ENCODE measurements at regions not wholly inside any gene's neighbourhood (a gene's known extent, or its start where the extent isn't known, plus 50 kb on each side); places are given as distances from the start of the nearest gene placed in this dataset.
"Not testable (repeated sequence)": the region's sequence is repeated elsewhere in the genome, so short reads cannot be mapped to it uniquely, and the experiment has no call there.

GRCh38 chr10:9390516-9390915, 1336.0 kb downstream of the GATA3 start:
- no peak overlapping the region for H2AFZ ChIP-seq (ENCODE audit: low read length)
- H3K9me2 ChIP-seq (replicated peaks; ENCODE audit: insufficient read depth, low read length), result no peaks in the 10 kb centered on the region
- no peaks in the 10 kb centered on the region for H3K27me3 ChIP-seq (ENCODE audit: low read length)
- no peaks in the 10 kb centered on the region for H3K9me3 ChIP-seq (ENCODE audit: low read length)
- H3K4me1 ChIP-seq (ENCODE audit: low read length), result no peaks in the 10 kb centered on the region
- no peaks in the 10 kb centered on the region for H3K79me2 ChIP-seq (ENCODE audit: low read length)
- no peak for DNase-seq
- no peak overlapping the region for H3K4me3 ChIP-seq (ENCODE audit: low read length)
- no peaks in the 10 kb centered on the region for H3K36me3 ChIP-seq (ENCODE audit: insufficient read depth, low read length)
- no peak overlapping the region for H3K4me2 ChIP-seq (ENCODE audit: low read depth, low read length, poor library complexity, severe bottlenecking)
- H4K20me1 ChIP-seq (ENCODE audit: insufficient read depth, low read depth, low read length), result no peaks in the 10 kb centered on the region
- no peak overlapping the region for H3K9ac ChIP-seq (ENCODE audit: low read length)
- no peak overlapping the region for H3K27ac ChIP-seq (ENCODE audit: low read length)

- Histone ChIP-seq H2AFZ (ENCODE audit: low read length) (no peak overlapping the region), H3K9me2 (replicated peaks; ENCODE audit: insufficient read depth, low read length) (no peaks in the 10 kb centered on the region), H3K4me2 (ENCODE audit: low read depth, low read length, poor library complexity, severe bottlenecking) (no peak overlapping the region), H3K27ac (ENCODE audit: low read length) (no peak overlapping the region), H3K9me3 (ENCODE audit: low read length) (no peaks in the 10 kb centered on the region), H3K36me3 (ENCODE audit: insufficient read depth, low read length) (no peaks in the 10 kb centered on the region), H3K79me2 (ENCODE audit: low read length) (no peaks in the 10 kb centered on the region), H3K27me3 (ENCODE audit: low read length) (no peaks in the 10 kb centered on the region), H3K4me3 (ENCODE audit: low read length) (no peak overlapping the region), H3K4me1 (ENCODE audit: low read length) (no peaks in the 10 kb centered on the region), H3K9ac (ENCODE audit: low read length) (no peak overlapping the region), H4K20me1 (ENCODE audit: insufficient read depth, low read depth, low read length) (no peaks in the 10 kb centered on the region)
- no peak for DNase-seq
Observed at GRCh38 chr10:9399275-9399983, 1344.9 kb downstream of the GATA3 start.

- H2AFZ ChIP-seq (ENCODE audit: low read length); H3K4me3 ChIP-seq (ENCODE audit: low read length): not testable (repeated sequence)
Observed at GRCh38 chr10:9402067-9402466, 1347.6 kb downstream of the GATA3 start.

GRCh38 chr10:9402507-9403195, 1348.2 kb downstream of the GATA3 start:
- not testable (repeated sequence) for H3K79me2 ChIP-seq (ENCODE audit: low read length); H2AFZ ChIP-seq (ENCODE audit: low read length); H3K9me2 ChIP-seq (replicated peaks; ENCODE audit: insufficient read depth, low read length); H4K20me1 ChIP-seq (ENCODE audit: insufficient read depth, low read depth, low read length); DNase-seq; H3K27me3 ChIP-seq (ENCODE audit: low read length); H3K9me3 ChIP-seq (ENCODE audit: low read length); H3K4me3 ChIP-seq (ENCODE audit: low read length); H3K9ac ChIP-seq (ENCODE audit: low read length); H3K27ac ChIP-seq (ENCODE audit: low read length); H3K36me3 ChIP-seq (ENCODE audit: insufficient read depth, low read length); H3K4me1 ChIP-seq (ENCODE audit: low read length); H3K4me2 ChIP-seq (ENCODE audit: low read depth, low read length, poor library complexity, severe bottlenecking)

More at GRCh38 chr10:9402067-9402466, 1347.6 kb downstream of the GATA3 start:
- not testable (repeated sequence) for H3K9me2 ChIP-seq (replicated peaks; ENCODE audit: insufficient read depth, low read length); H3K4me2 ChIP-seq (ENCODE audit: low read depth, low read length, poor library complexity, severe bottlenecking); H4K20me1 ChIP-seq (ENCODE audit: insufficient read depth, low read depth, low read length); H3K9ac ChIP-seq (ENCODE audit: low read length); H3K79me2 ChIP-seq (ENCODE audit: low read length); H3K4me1 ChIP-seq (ENCODE audit: low read length); H3K27me3 ChIP-seq (ENCODE audit: low read length); DNase-seq; H3K9me3 ChIP-seq (ENCODE audit: low read length); H3K36me3 ChIP-seq (ENCODE audit: insufficient read depth, low read length); H3K27ac ChIP-seq (ENCODE audit: low read length)

- H3K9ac ChIP-seq (ENCODE audit: low read length); H3K36me3 ChIP-seq (ENCODE audit: insufficient read depth, low read length); DNase-seq; H2AFZ ChIP-seq (ENCODE audit: low read length); H3K4me2 ChIP-seq (ENCODE audit: low read depth, low read length, poor library complexity, severe bottlenecking); H3K4me1 ChIP-seq (ENCODE audit: low read length); H3K27me3 ChIP-seq (ENCODE audit: low read length); H3K9me2 ChIP-seq (replicated peaks; ENCODE audit: insufficient read depth, low read length); H3K79me2 ChIP-seq (ENCODE audit: low read length); H3K27ac ChIP-seq (ENCODE audit: low read length); H4K20me1 ChIP-seq (ENCODE audit: insufficient read depth, low read depth, low read length); H3K4me3 ChIP-seq (ENCODE audit: low read length); H3K9me3 ChIP-seq (ENCODE audit: low read length): not testable (repeated sequence)
Observed at GRCh38 chr10:9407201-9407600, 1352.7 kb downstream of the GATA3 start.

GRCh38 chr10:9416331-9416730, 1361.8 kb downstream of the GATA3 start:
- H3K9ac ChIP-seq (ENCODE audit: low read length), result no peak overlapping the region
- no peaks in the 10 kb centered on the region for H3K27me3 ChIP-seq (ENCODE audit: low read length)
- no peaks in the 10 kb centered on the region for H3K9me2 ChIP-seq (replicated peaks; ENCODE audit: insufficient read depth, low read length)
- no peaks in the 10 kb centered on the region for H3K9me3 ChIP-seq (ENCODE audit: low read length)
- H3K4me2 ChIP-seq (ENCODE audit: low read depth, low read length, poor library complexity, severe bottlenecking), result no peak overlapping the region
- no peaks in the 10 kb centered on the region for H3K36me3 ChIP-seq (ENCODE audit: insufficient read depth, low read length)
- DNase-seq, result no peak
- H3K4me3 ChIP-seq (ENCODE audit: low read length), result no peak overlapping the region
- H3K79me2 ChIP-seq (ENCODE audit: low read length), result no peaks in the 10 kb centered on the region
- H3K27ac ChIP-seq (ENCODE audit: low read length), result no peak overlapping the region
- H4K20me1 ChIP-seq (ENCODE audit: insufficient read depth, low read depth, low read length), result no peaks in the 10 kb centered on the region
- H2AFZ ChIP-seq (ENCODE audit: low read length), result no peak overlapping the region
- peaks cover 21% of the 10 kb centered on the region for H3K4me1 ChIP-seq (ENCODE audit: low read length)

- no peaks in the 10 kb centered on the region for H3K36me3 ChIP-seq (ENCODE audit: insufficient read depth, low read length)
- H3K9me2 ChIP-seq (replicated peaks; ENCODE audit: insufficient read depth, low read length), result no peaks in the 10 kb centered on the region
- no peak overlapping the region for H3K4me2 ChIP-seq (ENCODE audit: low read depth, low read length, poor library complexity, severe bottlenecking)
- H3K27ac ChIP-seq (ENCODE audit: low read length), result no peak overlapping the region
- no peaks in the 10 kb centered on the region; the same call in 1 of the 2 replicates for H3K9me3 ChIP-seq (ENCODE audit: low read length)
- H3K79me2 ChIP-seq (ENCODE audit: low read length), result no peaks in the 10 kb centered on the region
- no peak overlapping the region for H3K9ac ChIP-seq (ENCODE audit: low read length)
- no peak overlapping the region for H3K4me3 ChIP-seq (ENCODE audit: low read length)
- H4K20me1 ChIP-seq (ENCODE audit: insufficient read depth, low read depth, low read length), result no peaks in the 10 kb centered on the region
- no peaks in the 10 kb centered on the region for H3K27me3 ChIP-seq (ENCODE audit: low read length)
- peaks cover 11% of the 10 kb centered on the region; the same call in 1 of the 2 replicates for H3K4me1 ChIP-seq (ENCODE audit: low read length)
- DNase-seq, result no peak
- no peak overlapping the region for H2AFZ ChIP-seq (ENCODE audit: low read length)
Observed at GRCh38 chr10:9419757-9420156, 1365.3 kb downstream of the GATA3 start.

GRCh38 chr10:9427209-9427608, 1372.7 kb downstream of the GATA3 start:
- H3K27ac ChIP-seq (ENCODE audit: low read length), result no peak overlapping the region
- no peaks in the 10 kb centered on the region for H3K79me2 ChIP-seq (ENCODE audit: low read length)
- H3K36me3 ChIP-seq (ENCODE audit: insufficient read depth, low read length), result no peaks in the 10 kb centered on the region
- H3K4me3 ChIP-seq (ENCODE audit: low read length), result no peak overlapping the region
- no peaks in the 10 kb centered on the region for H4K20me1 ChIP-seq (ENCODE audit: insufficient read depth, low read depth, low read length)
- no peaks in the 10 kb centered on the region for H3K4me1 ChIP-seq (ENCODE audit: low read length)
- no peak overlapping the region for H3K9ac ChIP-seq (ENCODE audit: low read length)
- H2AFZ ChIP-seq (ENCODE audit: low read length), result no peak overlapping the region
- H3K9me2 ChIP-seq (replicated peaks; ENCODE audit: insufficient read depth, low read length), result no peaks in the 10 kb centered on the region
- no peak overlapping the region for H3K4me2 ChIP-seq (ENCODE audit: low read depth, low read length, poor library complexity, severe bottlenecking)
- peaks cover 5% of the 10 kb centered on the region; the same call in 1 of the 2 replicates for H3K27me3 ChIP-seq (ENCODE audit: low read length)
- H3K9me3 ChIP-seq (ENCODE audit: low read length), result no peaks in the 10 kb centered on the region; the same call in 1 of the 2 replicates
- DNase-seq, result no peak

Data from Karpas-422 (cell line).